ENCODE measurements at regions not wholly inside any gene's neighbourhood (a gene's known extent, or its start where the extent isn't known, plus 50 kb on each side); places are given as distances from the start of the nearest gene placed in this dataset.

- no peak for DNase-seq
Measured at GRCh38 chr10:58885146-58885545, 291.3 kb upstream of the PHYHIPL start.

GRCh38 chr10:58885686-58886345 lies 290.6 kb upstream of the PHYHIPL start:
- peak; percentile 62 for DNase-seq

GRCh38 chr10:58886406-58886805 lies 290.0 kb upstream of the PHYHIPL start:
- DNase-seq = no peak

GRCh38 chr10:58887474-58887873 lies 289.0 kb upstream of the PHYHIPL start:
- no peak for DNase-seq

- no peak for DNase-seq
Measured at GRCh38 chr10:58888957-58889356, 287.5 kb upstream of the PHYHIPL start.

- no peak for DNase-seq
Measured at GRCh38 chr10:58892031-58892531, 284.4 kb upstream of the PHYHIPL start.

GRCh38 chr10:58894929-58895328 lies 281.5 kb upstream of the PHYHIPL start:
- DNase-seq = no peak

- DNase-seq = no peak
Measured at GRCh38 chr10:58896229-58896628, 280.2 kb upstream of the PHYHIPL start.

GRCh38 chr10:58897236-58897635 lies 279.2 kb upstream of the PHYHIPL start:
- no peak for DNase-seq

GRCh38 chr10:58897708-58898107 lies 278.7 kb upstream of the PHYHIPL start:
- DNase-seq = no peak

GRCh38 chr10:58898854-58899573 lies 277.4 kb upstream of the PHYHIPL start:
- no peak for DNase-seq

GRCh38 chr10:58901092-58901646 lies 275.3 kb upstream of the PHYHIPL start:
- no peak for DNase-seq

GRCh38 chr10:58903071-58903470 lies 273.4 kb upstream of the PHYHIPL start:
- no peak for DNase-seq

GRCh38 chr10:58909881-58910280 lies 266.6 kb upstream of the PHYHIPL start:
- no peak for DNase-seq

- no peak for DNase-seq
Measured at GRCh38 chr10:58913717-58914116, 262.7 kb upstream of the PHYHIPL start.

- DNase-seq = no peak
Measured at GRCh38 chr10:58918887-58919286, 257.6 kb upstream of the PHYHIPL start.

- DNase-seq = no peak
Measured at GRCh38 chr10:58919927-58920654, 256.4 kb upstream of the PHYHIPL start.

- DNase-seq = no peak
Measured at GRCh38 chr10:58920655-58921003, 255.8 kb upstream of the PHYHIPL start.

- DNase-seq = no peak
Measured at GRCh38 chr10:58921421-58921855, 255.0 kb upstream of the PHYHIPL start.

GRCh38 chr10:58925381-58925780 lies 251.1 kb upstream of the PHYHIPL start:
- DNase-seq = no peak

GRCh38 chr10:58930500-58930899 lies 245.9 kb upstream of the PHYHIPL start:
- no peak for DNase-seq

GRCh38 chr10:58932126-58932525 lies 244.3 kb upstream of the PHYHIPL start:
- DNase-seq = no peak
